Fibroblast of the aortic adventitia (primary cell): ENCODE measurements at regions not wholly inside any gene's neighbourhood (a gene's known extent, or its start where the extent isn't known, plus 50 kb on each side); places are given as distances from the start of the nearest gene placed in this dataset.
"Not testable (repeated sequence)": the region's sequence is repeated elsewhere in the genome, so short reads cannot be mapped to it uniquely, and the experiment has no call there.

Experiments used
- DNase-seq: peaks from one replicate; pipeline ENCODE4 v3.0.0-alpha.2; 2010; ENCODE audit warnings: low read depth
- H3K4me3 ChIP-seq: 2 replicates; pipeline ENCODE4 v1.5.1; 2011; ENCODE audit warnings: low read depth, mild to moderate bottlenecking, control low read depth, low read length, moderate library complexity
- TF ChIP-seq, protein P1 (sequence below): IDR thresholded peaks from 2 replicates; pipeline ENCODE4 v1.5.1; 2011; ENCODE audit warnings: mild to moderate bottlenecking, low read length, control low read depth, inconsistent platforms; ENCODE audit not compliant: insufficient read depth

DNA sequence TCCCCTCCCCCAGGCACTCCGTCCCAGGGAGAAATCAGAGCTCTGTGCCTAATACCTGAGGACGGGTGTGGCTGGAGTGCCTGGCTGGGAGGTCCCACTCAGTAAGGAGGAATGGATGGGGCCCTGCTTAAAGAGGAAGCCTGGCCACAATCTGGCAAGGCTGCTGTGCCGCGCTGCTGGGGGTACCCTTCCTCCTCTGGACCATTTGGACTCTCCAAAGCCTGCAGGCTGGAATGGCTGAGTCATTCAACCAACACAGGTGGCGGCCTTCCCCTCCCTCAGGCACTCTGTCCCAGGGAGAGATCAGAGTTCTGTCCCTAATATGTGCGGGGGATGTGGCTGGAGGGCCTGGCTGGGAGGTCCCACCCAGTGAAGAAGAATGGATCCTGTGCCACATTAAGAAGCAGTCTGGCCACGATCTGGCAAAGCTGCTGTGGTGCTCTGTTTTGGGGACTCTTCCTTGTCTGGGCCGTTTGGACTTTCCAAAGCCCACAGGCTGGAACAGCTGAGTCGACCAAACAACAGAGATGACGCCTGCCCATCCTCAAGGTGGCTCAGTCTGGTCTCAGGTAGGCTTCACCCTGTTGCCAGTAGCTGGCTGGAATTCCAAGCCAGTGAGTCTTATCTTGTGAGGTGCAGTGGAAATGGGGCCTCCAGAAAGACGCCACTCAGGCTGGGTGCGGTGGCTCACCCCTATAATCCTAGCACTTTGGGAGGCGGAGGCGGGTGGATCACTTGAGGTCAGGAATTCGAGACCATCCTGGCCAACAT is 127.3 kb upstream of the HUWE1 start:
- TF ChIP-seq, protein P1, sequence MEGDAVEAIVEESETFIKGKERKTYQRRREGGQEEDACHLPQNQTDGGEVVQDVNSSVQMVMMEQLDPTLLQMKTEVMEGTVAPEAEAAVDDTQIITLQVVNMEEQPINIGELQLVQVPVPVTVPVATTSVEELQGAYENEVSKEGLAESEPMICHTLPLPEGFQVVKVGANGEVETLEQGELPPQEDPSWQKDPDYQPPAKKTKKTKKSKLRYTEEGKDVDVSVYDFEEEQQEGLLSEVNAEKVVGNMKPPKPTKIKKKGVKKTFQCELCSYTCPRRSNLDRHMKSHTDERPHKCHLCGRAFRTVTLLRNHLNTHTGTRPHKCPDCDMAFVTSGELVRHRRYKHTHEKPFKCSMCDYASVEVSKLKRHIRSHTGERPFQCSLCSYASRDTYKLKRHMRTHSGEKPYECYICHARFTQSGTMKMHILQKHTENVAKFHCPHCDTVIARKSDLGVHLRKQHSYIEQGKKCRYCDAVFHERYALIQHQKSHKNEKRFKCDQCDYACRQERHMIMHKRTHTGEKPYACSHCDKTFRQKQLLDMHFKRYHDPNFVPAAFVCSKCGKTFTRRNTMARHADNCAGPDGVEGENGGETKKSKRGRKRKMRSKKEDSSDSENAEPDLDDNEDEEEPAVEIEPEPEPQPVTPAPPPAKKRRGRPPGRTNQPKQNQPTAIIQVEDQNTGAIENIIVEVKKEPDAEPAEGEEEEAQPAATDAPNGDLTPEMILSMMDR = no peak
- no peak for DNase-seq
- H3K4me3 ChIP-seq = no peak overlapping the region

DNA sequence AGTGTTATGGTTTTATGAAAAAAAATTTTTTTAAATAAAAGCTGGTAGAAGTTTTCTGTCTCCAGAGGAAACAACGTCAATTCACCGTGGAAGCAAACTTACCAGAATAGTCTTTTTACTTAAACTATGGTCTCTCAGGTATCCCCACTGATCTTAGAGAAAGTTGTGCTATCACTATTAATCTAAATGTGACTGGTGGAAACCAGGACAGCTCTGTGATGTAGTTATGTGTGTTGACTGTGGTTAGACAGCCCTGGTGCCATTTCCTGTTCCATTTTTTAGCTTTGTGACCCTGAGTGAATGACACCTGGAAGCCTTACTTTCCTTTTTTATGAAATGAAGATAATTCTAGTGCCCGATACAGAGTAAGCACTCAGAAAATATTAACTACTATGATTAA is 111.8 kb upstream of the HUWE1 start:
- TF ChIP-seq, protein P1 = no peak

DNA sequence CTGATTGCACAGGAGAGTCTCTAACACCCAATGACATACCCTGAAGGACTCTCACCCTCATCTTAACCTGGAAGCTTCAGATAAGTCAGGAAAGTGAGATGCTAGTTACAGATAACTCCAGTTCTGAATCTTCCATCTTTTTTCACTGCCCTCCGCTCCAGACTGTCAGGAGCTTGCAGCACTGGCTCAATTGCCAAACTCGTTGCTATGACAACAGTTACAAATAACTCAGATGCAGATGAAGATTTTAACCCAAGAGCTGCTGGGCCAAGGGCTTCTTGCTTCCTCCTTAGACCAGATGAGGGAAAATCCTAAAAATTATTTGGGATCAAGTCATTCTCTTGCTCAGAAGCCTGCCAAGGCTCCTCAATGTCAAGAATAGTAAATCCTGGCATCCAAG is 109.1 kb upstream of the HUWE1 start:
- DNase-seq = peak; percentile 2
- H3K4me3 ChIP-seq = no peak overlapping the region
- TF ChIP-seq, protein P1 = no peak

More for the DNA sequence above, 111.8 kb upstream of the HUWE1 start:
- no peak for DNase-seq
- no peak overlapping the region for H3K4me3 ChIP-seq

DNA sequence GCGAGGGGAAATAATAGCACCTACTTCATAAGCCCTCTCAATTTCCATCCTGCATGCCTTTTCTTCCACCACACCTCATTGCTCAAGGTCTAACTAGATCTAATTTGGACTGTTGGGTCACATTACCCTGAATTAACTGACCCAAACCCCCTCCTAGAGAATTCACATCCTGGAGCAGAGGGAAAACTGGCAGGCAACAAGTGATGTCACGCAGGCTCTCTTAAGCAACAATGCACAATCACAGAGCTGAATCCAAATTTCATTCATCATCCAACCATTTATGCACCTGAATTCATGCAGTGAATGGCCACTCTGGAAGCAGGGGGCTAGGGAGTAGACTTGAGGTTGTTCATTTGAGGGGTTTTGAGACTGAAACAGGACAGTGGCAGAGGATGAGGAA is 107.7 kb upstream of the HUWE1 start:
- TF ChIP-seq, protein P1 = no peak
- no peak for DNase-seq
- no peak overlapping the region for H3K4me3 ChIP-seq

DNA sequence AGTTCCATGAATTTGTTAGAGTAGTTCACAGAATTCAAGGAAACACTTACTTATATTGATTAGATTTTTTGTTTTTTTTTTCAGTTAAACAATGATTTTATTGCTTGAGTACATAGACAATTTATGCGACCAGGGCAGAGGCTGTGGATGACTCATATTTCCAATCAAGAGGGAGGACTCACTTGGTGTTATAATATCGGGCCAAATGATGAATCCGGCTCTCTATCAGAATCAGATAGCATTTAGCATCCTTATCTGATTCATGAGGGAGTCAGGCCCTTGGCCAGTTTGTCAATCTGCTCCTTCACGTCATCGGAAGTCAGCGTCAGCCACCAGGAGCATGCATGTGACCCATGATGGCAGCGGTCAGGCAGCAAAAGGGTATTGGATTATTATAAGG is 82.3 kb upstream of the HUWE1 start:
- H3K4me3 ChIP-seq = no peak overlapping the region
- no peak for DNase-seq
- TF ChIP-seq, protein P1 = no peak

DNA sequence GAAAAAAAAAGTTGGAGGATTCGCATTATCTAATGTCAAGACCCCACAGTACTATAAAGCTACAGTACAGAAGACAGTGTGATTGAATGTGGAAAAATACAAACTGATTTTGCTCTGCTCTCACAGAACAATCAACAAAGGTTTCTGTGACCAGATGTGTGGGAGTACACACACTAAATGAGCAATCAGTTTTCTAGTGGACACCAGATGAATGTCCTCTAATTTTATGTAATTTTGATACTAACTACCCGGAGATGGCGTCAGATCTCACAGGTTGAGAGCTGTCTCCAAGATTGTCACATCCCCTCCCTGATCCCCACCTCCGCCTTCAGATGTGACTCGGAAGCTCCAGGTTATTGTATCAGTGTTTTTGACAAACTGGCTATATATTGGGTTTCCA is 81.9 kb upstream of the HUWE1 start:
- no peak for DNase-seq
- H3K4me3 ChIP-seq = no peak overlapping the region
- TF ChIP-seq, protein P1 = no peak

DNA sequence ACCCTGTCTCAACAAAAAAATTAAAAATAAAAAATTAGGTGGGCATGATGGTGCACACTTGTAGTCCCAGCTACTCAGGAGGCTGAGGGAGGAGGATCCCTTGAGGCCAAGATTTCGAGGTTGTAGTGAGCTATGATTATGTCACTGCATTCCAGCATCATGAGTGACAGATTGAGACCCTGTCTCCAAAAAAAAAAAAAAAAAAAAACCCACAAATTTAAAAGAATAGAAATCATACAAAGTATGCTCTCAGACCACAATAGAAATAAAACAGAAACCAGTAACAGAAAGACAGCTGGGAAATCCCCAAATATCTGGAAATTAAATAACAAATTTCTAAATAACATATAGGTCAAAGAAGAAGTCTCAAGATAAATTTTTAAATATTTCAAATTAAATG is 81.0 kb upstream of the HUWE1 start:
- no peak overlapping the region for H3K4me3 ChIP-seq
- TF ChIP-seq, protein P1 = no peak
- DNase-seq = no peak

DNA sequence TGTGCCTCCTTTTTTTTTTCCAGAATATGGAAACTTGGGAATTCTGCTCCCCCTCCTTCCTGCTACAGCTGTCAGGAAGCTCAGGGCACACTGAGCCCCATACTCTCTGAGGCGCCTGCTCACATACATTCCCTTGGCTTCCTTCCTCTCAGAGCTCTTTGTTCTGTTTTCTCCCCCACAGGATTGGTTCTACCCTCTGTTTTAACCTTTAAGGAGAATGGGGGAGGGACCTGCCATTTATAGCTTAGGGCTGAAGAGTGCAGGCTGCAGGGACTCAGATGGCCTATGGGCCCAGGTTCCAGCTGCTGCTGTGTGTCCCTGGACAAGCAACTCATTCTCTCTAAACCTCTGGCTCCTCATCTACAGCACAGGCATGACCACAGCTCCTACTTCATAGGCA is 70.7 kb upstream of the HUWE1 start:
- DNase-seq, H3K4me3 ChIP-seq: not testable (repeated sequence)
